ENCODE measurements at regions not wholly inside any gene's neighbourhood (a gene's known extent, or its start where the extent isn't known, plus 50 kb on each side); places are given as distances from the start of the nearest gene placed in this dataset.

- DNase-seq (ENCODE audit: extremely low read depth, insufficient read length): no peak
- no peak overlapping the region for H3K4me3 ChIP-seq (replicated peaks; ENCODE audit: low read depth, low read length)
- no peaks in the 10 kb centered on the region for H3K36me3 ChIP-seq (ENCODE audit: control insufficient read depth, insufficient read depth, low read length)
- no peak for TF ChIP-seq CTCF (IDR thresholded peaks at IDR 0.05; ENCODE audit: insufficient read depth, low read length, poor library complexity, severe bottlenecking)
- no peaks in the 10 kb centered on the region for H3K27me3 ChIP-seq (replicated peaks; ENCODE audit: control insufficient read depth, insufficient read depth, low read length)
Measured at GRCh38 chr5:27535031-27535557, 496.7 kb upstream of the CDH9 start.

GRCh38 chr5:27532305-27532704 is 493.9 kb upstream of the CDH9 start:
- no peak overlapping the region for H3K4me3 ChIP-seq (replicated peaks; ENCODE audit: low read depth, low read length)
- DNase-seq (ENCODE audit: extremely low read depth, insufficient read length): no peak
- H3K27me3 ChIP-seq (replicated peaks; ENCODE audit: control insufficient read depth, insufficient read depth, low read length): no peaks in the 10 kb centered on the region
- H3K36me3 ChIP-seq (ENCODE audit: control insufficient read depth, insufficient read depth, low read length): no peaks in the 10 kb centered on the region
- TF ChIP-seq CTCF (IDR thresholded peaks at IDR 0.05; ENCODE audit: insufficient read depth, low read length, poor library complexity, severe bottlenecking): no peak

- Histone ChIP-seq H3K27me3 (replicated peaks; ENCODE audit: control insufficient read depth, insufficient read depth, low read length) (no peaks in the 10 kb centered on the region), H3K36me3 (ENCODE audit: control insufficient read depth, insufficient read depth, low read length) (no peaks in the 10 kb centered on the region), H3K4me3 (replicated peaks; ENCODE audit: low read depth, low read length) (no peak overlapping the region)
- no peak for TF ChIP-seq CTCF (IDR thresholded peaks at IDR 0.05; ENCODE audit: insufficient read depth, low read length, poor library complexity, severe bottlenecking)
- no peak for DNase-seq (ENCODE audit: extremely low read depth, insufficient read length)
Measured at GRCh38 chr5:27524515-27524914, 486.1 kb upstream of the CDH9 start.

- DNase-seq (ENCODE audit: extremely low read depth, insufficient read length): peak; percentile 1
- Histone ChIP-seq H3K27me3 (replicated peaks; ENCODE audit: control insufficient read depth, insufficient read depth, low read length) (no peaks in the 10 kb centered on the region), H3K36me3 (ENCODE audit: control insufficient read depth, insufficient read depth, low read length) (no peaks in the 10 kb centered on the region), H3K4me3 (replicated peaks; ENCODE audit: low read depth, low read length) (no peak overlapping the region)
- no peak for TF ChIP-seq CTCF (IDR thresholded peaks at IDR 0.05; ENCODE audit: insufficient read depth, low read length, poor library complexity, severe bottlenecking)
Measured at GRCh38 chr5:27523629-27524028, 485.2 kb upstream of the CDH9 start.

GRCh38 chr5:27516437-27516836 is 478.1 kb upstream of the CDH9 start:
- Histone ChIP-seq H3K27me3 (replicated peaks; ENCODE audit: control insufficient read depth, insufficient read depth, low read length) (no peaks in the 10 kb centered on the region), H3K36me3 (ENCODE audit: control insufficient read depth, insufficient read depth, low read length) (no peaks in the 10 kb centered on the region), H3K4me3 (replicated peaks; ENCODE audit: low read depth, low read length) (no peak overlapping the region)
- TF ChIP-seq CTCF (IDR thresholded peaks at IDR 0.05; ENCODE audit: insufficient read depth, low read length, poor library complexity, severe bottlenecking): no peak
- no peak for DNase-seq (ENCODE audit: extremely low read depth, insufficient read length)

- no peak overlapping the region for H3K4me3 ChIP-seq (replicated peaks; ENCODE audit: low read depth, low read length)
- no peaks in the 10 kb centered on the region for H3K36me3 ChIP-seq (ENCODE audit: control insufficient read depth, insufficient read depth, low read length)
- no peak for DNase-seq (ENCODE audit: extremely low read depth, insufficient read length)
- no peaks in the 10 kb centered on the region for H3K27me3 ChIP-seq (replicated peaks; ENCODE audit: control insufficient read depth, insufficient read depth, low read length)
- no peak for TF ChIP-seq CTCF (IDR thresholded peaks at IDR 0.05; ENCODE audit: insufficient read depth, low read length, poor library complexity, severe bottlenecking)
Measured at GRCh38 chr5:27511061-27511460, 472.7 kb upstream of the CDH9 start.

Measured in GM06990 (cell line).